OCI-LY7 (cell line): ENCODE measurements at regions not wholly inside any gene's neighbourhood (a gene's known extent, or its start where the extent isn't known, plus 50 kb on each side); places are given as distances from the start of the nearest gene placed in this dataset.

Experiments
- CTCF ChIP-seq: fragments of 200-600 bp; sonication (generic); conservative IDR thresholded peaks from 2 replicates; pipeline ENCODE4 v1.5.1; 2014; ENCODE audit warnings: mild to moderate bottlenecking, antibody characterized with exemption, low read length, moderate library complexity, mixed read lengths
- EZH2phosphoT487 ChIP-seq: fragments of 200-600 bp; sonication (generic); IDR thresholded peaks from 2 replicates; pipeline ENCODE4 v1.6.1; 2018; ENCODE audit warnings: low read depth, borderline replicate concordance, mild to moderate bottlenecking, mixed run types, antibody characterized with exemption, low read length, moderate library complexity, mixed read lengths

- TF ChIP-seq CTCF: no peak
- TF ChIP-seq EZH2phosphoT487: no peak
Observed at GRCh38 chr4:14188214-14188613, 560.7 kb upstream of the BOD1L1 start.
